ENCODE measurements at regions not wholly inside any gene's neighbourhood (a gene's known extent, or its start where the extent isn't known, plus 50 kb on each side); places are given as distances from the start of the nearest gene placed in this dataset.

DNA sequence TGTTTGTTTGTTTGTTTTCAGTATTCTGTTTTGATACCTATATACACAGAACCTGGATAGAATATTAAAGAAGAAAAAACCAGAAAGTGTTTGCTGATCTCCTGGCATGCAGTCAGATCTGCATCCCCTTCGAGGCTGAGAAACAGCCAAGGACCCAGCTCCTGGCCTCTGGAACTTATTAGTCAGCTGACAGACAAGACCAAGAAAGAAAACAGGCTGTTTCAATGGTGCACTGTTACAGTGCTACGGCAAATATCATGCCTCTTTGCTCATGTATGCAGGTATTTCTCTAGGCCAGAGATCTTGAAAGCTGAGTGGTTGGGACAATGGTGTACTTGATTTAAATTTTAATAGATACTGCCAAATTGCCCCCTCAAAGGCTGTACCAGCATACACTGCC, 95.0 kb downstream of the C5orf15 start:
- Histone ChIP-seq H3K27me3 (replicated peaks) (no peaks in the 10 kb centered on the region), H3K4me3 (ENCODE audit: low read depth, low read length) (no peak overlapping the region), H3K27ac (no peak overlapping the region), H3K36me3 (replicated peaks) (no peaks in the 10 kb centered on the region)
- TF ChIP-seq, protein P1, sequence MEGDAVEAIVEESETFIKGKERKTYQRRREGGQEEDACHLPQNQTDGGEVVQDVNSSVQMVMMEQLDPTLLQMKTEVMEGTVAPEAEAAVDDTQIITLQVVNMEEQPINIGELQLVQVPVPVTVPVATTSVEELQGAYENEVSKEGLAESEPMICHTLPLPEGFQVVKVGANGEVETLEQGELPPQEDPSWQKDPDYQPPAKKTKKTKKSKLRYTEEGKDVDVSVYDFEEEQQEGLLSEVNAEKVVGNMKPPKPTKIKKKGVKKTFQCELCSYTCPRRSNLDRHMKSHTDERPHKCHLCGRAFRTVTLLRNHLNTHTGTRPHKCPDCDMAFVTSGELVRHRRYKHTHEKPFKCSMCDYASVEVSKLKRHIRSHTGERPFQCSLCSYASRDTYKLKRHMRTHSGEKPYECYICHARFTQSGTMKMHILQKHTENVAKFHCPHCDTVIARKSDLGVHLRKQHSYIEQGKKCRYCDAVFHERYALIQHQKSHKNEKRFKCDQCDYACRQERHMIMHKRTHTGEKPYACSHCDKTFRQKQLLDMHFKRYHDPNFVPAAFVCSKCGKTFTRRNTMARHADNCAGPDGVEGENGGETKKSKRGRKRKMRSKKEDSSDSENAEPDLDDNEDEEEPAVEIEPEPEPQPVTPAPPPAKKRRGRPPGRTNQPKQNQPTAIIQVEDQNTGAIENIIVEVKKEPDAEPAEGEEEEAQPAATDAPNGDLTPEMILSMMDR (IDR thresholded peaks at IDR 0.05; ENCODE audit: low read depth, low read length, missing control alignments), result no peak
- in situ Hi-C loops (cut with HindIII; ENCODE audit: low pct_ligation_motif_present, low sequenced_read_pairs), result no loop called here
- no peak for DNase-seq

DNA sequence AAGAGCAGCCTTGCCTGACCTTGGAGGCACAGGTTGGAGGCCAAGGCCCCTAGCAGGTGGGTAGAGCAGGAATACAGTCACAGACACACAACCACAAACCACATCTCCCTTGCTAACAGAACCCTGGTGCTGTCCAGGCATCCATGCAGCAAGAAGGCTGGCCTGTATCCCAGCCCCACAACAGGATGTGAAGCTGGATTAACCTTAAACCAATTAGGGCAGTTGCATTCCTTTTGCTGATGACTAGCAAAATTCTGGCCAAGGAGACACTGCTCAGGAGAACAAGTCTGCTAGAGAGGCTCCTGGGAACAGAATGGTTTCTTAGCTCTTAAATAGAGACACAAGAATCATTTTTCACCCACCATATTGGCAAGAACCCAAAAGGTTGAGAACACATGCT, 97.8 kb downstream of the C5orf15 start:
- in situ Hi-C loops (cut with HindIII; ENCODE audit: low pct_ligation_motif_present, low sequenced_read_pairs), result no loop called here
- Histone ChIP-seq H3K36me3 (replicated peaks) (no peaks in the 10 kb centered on the region), H3K27me3 (replicated peaks) (no peaks in the 10 kb centered on the region), H3K4me3 (ENCODE audit: low read depth, low read length) (no peak overlapping the region), H3K27ac (no peak overlapping the region)
- TF ChIP-seq, protein P1 (IDR thresholded peaks at IDR 0.05; ENCODE audit: low read depth, low read length, missing control alignments), result no peak
- peak; percentile 47 for DNase-seq

DNA sequence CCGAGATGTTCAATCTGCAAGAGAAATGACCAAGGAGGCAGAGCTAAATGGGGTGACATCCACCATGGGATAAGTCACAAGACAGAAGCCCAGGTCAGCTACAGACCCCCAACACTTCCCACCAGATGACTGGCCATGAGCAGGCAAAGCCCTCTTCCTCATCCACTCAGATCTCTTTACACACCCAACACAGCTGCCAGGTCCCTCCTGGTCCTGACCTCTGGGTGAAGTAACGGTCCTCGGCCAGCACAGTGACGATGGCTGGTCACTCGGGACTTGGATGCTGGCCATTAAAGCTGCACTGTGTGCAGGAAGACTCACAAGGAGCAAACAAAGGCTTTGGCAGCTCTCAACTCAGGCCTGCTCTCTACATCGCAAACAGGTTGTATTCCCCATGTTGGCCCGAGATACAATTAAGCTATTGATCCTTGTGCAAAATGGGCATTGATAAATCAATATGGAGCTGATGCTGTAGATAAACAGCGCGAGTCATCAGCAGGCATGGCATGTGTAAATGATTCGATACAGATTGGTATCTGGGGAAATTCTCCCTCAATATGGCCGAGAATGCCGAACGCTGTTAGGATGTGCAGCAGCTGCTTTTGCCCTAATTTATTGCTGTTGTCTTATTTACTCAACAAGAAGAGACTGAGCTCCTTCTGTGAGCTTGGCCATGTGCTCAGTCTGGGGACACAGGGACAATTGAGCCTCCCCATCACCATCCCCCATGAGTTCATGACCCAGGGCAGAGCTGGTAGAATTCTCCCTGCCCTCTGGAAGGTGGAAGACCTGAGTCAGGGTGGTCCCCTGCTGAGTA, 98.7 kb downstream of the C5orf15 start:
- Histone ChIP-seq H3K4me3 (ENCODE audit: low read depth, low read length) (no peak overlapping the region), H3K36me3 (replicated peaks) (no peaks in the 10 kb centered on the region), H3K27me3 (replicated peaks) (no peaks in the 10 kb centered on the region), H3K27ac (no peak overlapping the region)
- no peak for DNase-seq
- TF ChIP-seq, protein P1 (IDR thresholded peaks at IDR 0.05; ENCODE audit: low read depth, low read length, missing control alignments), result no peak
- in situ Hi-C loops (cut with HindIII; ENCODE audit: low pct_ligation_motif_present, low sequenced_read_pairs), result no loop called here

DNA sequence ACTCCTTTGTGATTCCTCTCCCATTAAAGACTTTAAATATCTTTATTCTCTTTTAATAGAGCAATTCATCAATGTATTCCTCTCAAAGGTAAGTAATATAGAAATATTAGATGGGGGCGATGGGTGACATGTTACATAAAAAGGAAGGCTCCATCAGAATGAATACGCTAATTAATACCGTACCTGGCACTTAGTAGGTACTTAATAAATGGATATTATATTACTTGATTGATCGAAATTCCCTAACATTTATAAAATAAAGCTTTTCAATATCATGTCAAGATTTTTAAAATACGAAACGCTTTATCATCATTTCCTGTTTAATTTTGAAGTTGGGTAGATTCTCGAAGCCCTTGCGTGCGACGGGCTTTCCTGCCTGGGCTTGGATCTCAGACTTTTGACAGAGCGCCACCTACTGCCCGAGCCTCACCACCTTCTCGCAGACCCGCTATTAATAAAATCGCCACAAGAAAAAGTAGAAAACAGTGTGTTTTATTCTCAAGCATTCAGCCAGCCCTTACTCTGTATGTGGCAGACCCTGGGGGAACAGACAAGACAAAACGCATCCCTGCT, 99.4 kb downstream of the C5orf15 start:
- Histone ChIP-seq H3K27me3 (replicated peaks) (no peaks in the 10 kb centered on the region), H3K36me3 (replicated peaks) (no peaks in the 10 kb centered on the region), H3K27ac (no peak overlapping the region), H3K4me3 (ENCODE audit: low read depth, low read length) (no peak overlapping the region)
- peak; percentile 74 for DNase-seq
- in situ Hi-C loops (cut with HindIII; ENCODE audit: low pct_ligation_motif_present, low sequenced_read_pairs), result no loop called here
- TF ChIP-seq, protein P1 (IDR thresholded peaks at IDR 0.05; ENCODE audit: low read depth, low read length, missing control alignments), result peak; percentile 90

DNA sequence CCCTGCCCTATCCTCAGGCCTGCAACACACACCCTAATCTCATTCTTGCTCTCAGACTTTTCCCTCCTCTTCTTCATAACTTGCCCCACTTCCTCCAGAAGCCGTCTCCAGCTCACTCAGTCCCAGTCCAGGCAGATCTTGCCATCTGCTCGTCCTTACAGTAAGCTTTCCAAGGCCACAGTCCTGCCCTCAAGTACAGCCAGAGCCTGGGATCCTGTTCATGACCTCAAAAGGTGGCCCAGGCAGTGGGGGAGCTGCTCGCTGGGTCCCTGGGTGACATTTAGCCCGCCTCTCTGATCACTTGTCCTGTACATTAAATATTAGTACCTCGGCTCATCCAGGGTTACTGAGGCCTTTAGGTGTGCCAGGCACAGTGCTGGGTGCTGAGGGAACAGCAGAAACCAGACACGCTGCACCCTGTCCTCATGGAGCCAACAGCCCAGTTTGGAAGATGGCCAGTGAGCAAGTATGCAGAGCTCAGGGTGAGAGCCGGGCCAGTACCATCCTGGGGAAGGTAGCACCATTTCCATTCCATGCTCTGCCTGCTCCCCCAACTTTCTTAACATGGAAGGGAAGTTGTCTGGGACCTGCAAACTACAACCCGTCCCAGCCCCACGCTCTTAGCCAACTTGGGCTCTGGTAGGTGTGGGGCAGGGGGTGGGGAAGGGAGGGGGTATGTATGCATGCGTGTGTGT, 100.4 kb downstream of the C5orf15 start:
- no peaks in the 10 kb centered on the region for H3K36me3 ChIP-seq (replicated peaks)
- in situ Hi-C loops (cut with HindIII; ENCODE audit: low pct_ligation_motif_present, low sequenced_read_pairs), result no loop called here
- H3K4me3 ChIP-seq (ENCODE audit: low read depth, low read length), result no peak overlapping the region
- H3K27me3 ChIP-seq (replicated peaks), result no peaks in the 10 kb centered on the region
- H3K27ac ChIP-seq, result no peak overlapping the region
- TF ChIP-seq, protein P1 (IDR thresholded peaks at IDR 0.05; ENCODE audit: low read depth, low read length, missing control alignments), result no peak
- no peak for DNase-seq
